CD4-positive, alpha-beta T cell treated with Interleukin-15 for 4 hours (primary cell): ENCODE measurements at regions not wholly inside any gene's neighbourhood (a gene's known extent, or its start where the extent isn't known, plus 50 kb on each side); places are given as distances from the start of the nearest gene placed in this dataset.

Experiments
- DNase-seq: peaks from one replicate; pipeline ENCODE4 v3.0.0-alpha.2; 2020; ENCODE audit warnings: low spot score

GRCh38 chr9:36461323-36461722, 61.3 kb upstream of the RNF38 start:
- no peak for DNase-seq

- peak; percentile 56 for DNase-seq
These were observed 58.4 kb upstream of the RNF38 start for GRCh38 chr9:36458430-36458915.

GRCh38 chr9:36457836-36458429, 57.9 kb upstream of the RNF38 start:
- no peak for DNase-seq

GRCh38 chr9:36456480-36457065, 56.5 kb upstream of the RNF38 start:
- no peak for DNase-seq

- DNase-seq = no peak
These were observed 51.9 kb upstream of the RNF38 start for GRCh38 chr9:36451949-36452348.

- DNase-seq = peak; percentile 33
These were observed 50.2 kb upstream of the RNF38 start for GRCh38 chr9:36450110-36450732.
